Adipose tissue (tissue), 3 donors: ENCODE measurements at regions not wholly inside any gene's neighbourhood (a gene's known extent, or its start where the extent isn't known, plus 50 kb on each side); places are given as distances from the start of the nearest gene placed in this dataset.
"Not testable (repeated sequence)": the region's sequence is repeated elsewhere in the genome, so short reads cannot be mapped to it uniquely, and the experiment has no call there.

ENCODE experiments used
- H3K27ac ChIP-seq: one replicate; pipeline ENCODE4 v1.5.1; 2013; ENCODE audit warnings: low read depth, low read length
- WGBS, 3 donors: extraction: QIAGEN DNeasy Blood & Tissue Kit; methylation state at CpG; one replicate each; pipeline ENCODE4 v1.1.7; 2013; 5-methylcytosine and 5-hydroxymethylcytosine counted together
- donor health status: healthy with polysubstance abuse.
- donor health status: Bipolar disorder and iron deficiency.
- donor health status: healthy.

DNA sequence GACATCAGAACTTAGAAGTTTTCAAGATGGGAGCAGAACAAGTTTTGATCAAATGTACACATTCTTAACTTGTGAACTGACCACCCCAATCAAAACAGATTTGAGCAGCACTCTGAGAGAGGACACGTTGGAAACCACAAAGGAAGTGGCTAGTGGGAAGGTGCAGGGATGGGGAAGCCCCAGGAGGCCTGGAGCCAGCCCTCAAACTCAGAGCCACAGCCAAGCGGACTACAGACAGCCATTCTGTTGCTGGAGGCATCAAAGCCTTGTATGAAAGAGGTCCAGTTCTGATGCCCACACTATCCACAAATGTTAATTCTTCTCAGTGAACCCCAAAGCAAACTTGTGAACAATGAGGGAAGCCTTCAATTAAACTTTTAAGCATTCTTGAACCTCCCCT lies 143.6 kb upstream of the RAB4A start:
- H3K27ac ChIP-seq: no peak overlapping the region
- WGBS, 3 donors: 37 to 70% (median 40%) methylated on average over 2 of the region's 2 CpGs

DNA sequence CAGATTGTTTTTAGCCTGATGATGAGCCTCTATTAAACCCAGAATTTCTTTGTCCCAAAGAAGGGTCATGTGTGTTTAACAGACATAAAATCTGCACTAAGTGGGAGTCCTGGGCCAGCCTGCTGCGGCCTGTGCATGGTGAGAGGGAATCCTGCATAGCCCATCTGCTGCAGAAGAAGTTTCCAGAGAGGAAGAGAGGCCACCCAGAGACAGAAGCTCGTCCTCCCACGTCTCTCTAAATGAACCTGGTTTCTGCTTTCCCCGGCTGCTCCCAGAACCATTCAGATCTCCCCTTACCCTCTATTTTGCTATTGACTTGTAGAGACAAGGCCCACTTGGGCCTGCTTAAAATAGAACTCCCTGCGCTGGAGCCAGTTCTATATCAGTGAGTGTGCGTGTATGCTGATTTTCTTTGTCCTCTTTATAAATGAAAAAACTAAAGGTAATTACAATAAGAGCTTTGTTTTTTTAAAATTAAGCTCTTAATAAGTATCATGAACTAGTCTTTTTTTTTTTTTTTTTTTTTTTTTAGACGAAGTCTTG lies 142.8 kb upstream of the RAB4A start:
- no peak overlapping the region for H3K27ac ChIP-seq
- 78 to 87% (median 79%) methylated on average over 7 of the region's 7 CpGs for WGBS, 3 donors

DNA sequence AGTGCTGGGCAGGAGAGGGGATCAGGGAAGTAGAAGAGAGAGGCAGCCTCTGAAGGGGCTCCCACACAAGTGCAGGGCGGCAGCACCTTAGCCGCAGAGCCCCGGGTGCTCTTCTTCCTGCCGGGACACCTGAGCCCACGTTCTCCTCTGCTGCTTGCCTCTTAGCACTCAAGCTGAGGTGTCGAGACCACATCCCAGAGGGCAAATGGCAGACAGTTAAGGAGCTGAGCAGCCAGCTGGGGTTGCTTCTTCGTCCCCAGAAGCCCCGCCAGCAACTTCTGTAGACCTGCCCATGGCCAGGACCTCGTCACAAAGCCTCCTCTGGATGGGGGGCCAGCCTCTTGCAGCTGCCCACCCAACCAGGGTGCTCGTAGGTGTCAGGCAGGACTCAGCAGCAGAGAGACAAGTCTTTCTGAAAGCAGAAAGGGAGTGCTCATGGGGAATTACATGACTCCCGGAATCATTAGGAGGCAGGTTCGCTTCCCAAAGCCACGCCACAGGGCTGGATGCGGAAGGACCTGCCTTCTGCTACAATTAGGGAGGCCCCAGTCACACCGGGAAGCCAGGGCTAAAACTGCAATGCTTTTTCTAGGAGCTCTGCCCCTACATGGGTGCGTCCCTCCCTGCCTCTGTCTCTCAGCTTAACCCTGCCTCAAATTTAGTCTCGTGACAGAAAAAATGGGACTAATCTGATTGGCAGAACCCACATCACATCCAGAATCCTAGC lies 141.4 kb upstream of the RAB4A start:
- 80 to 86% (median 82%) methylated on average over 17 of the region's 17 CpGs for WGBS, 3 donors
- H3K27ac ChIP-seq: no peak overlapping the region

DNA sequence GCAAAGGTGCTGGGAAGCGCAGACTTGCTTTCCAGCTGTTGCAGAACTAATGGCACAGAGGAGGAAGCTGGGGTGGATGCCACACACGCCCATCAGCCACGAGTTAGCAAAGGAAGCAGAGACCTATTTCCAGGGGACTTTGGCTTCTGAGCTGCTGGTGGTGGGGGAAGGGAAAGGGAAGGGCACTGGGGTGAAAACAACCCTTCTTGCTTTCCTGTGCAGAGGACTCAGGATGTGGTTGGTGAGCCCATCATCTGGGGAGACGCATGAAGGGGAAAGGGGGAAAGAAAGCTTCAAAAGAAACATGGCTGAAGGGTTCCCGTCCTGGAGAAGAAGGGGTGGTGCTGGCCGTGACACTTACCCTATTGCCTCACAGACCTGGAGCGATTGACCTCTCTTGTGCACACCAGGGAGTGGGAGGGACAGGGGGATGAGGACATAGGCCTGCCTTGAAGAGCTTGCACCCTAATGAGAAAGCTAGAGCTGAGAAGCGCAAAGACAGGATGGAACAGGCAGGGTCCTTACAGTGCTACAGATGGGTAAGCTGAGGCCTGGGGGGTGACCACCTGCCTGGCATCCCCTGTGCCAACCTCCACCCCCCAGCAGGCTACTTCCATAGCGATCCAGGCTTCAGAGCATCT lies 140.8 kb upstream of the RAB4A start:
- WGBS, 3 donors: 54 to 62% (median 55%) methylated on average over 9 of the region's 9 CpGs
- H3K27ac ChIP-seq: no peak overlapping the region

DNA sequence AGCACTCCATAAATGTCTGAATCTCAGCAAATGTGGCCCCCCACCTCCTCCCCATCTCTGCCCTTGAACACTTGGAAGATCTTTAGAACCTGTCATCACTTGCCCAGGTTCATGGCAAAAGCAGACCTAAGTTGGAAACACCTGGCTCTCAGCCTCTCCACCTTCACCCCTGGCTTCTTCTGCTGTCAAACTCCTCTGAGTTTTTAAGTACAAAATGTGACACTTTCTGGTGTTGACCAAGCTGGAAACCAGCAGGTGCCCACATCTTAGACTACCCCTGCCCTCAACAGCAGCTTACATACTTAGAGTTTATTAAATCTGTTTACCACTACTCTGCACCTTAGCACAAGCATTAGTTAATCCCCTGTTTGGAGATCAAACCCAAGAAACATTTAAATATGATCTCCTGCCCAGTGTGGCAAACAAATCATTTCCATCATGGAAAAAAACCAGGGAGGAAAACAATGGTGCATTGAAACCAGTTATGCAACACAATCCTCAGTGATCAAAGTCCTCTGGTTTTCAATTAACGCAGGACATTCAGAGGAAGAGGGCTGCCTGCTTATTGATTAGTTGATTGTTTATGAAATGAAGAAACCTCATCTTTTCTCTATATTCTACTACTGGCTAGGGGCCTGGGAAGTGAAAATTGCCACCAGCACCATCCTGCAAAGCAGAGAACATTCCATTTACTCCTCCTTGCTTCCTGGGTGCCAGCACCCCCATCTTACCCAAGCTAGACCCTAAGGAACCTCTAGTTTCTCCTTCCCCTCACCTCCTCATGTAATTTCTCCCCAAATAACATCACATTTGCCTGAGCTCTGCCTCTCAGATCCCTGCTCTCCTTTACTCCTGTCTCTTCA lies 139.4 kb upstream of the RAB4A start:
- H3K27ac ChIP-seq: no peak overlapping the region
- WGBS, 3 donors: 32 to 84% (median 75%) methylated on average over 1 of the region's 1 CpG

DNA sequence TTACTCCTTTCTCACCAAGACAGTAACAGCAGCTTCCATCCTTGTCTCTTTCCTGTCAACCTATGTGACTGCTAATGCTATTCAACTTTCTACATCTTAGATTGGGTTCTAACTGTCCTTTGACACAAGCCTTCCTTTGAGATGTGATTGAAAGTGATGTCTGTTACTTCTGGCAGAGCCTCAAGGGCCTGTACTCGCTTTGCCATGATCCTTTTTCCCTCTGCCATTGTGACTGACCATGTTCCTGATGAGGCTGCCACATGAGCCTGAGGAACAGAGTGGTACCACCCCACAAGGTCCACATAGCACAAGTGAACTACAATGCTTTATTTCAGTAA lies 138.8 kb upstream of the RAB4A start:
- WGBS, 3 donors: 92 to 100% (median 96%) methylated on average over 1 of the region's 1 CpG

DNA sequence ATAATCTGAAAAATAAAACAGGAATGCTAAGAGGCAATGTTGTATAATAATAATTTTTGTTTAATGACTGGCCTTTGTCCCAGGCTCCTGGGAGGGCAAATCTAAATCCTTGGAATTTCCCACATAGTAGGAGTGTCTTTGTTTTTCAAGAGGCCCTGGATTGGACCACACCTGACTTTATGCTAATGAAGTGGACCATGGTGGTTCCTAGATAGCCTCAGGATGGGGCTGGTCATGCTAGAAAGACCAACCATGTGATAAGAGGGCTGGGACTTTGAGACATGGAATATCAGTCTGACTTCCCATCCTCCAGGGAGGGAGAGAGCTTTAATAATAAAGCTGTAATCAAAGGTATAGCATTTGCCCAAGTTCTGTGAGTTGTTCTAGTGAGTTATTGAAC lies 138.2 kb upstream of the RAB4A start:
- H3K27ac ChIP-seq: no peak overlapping the region

More for the DNA sequence above, 138.8 kb upstream of the RAB4A start:
- no peak overlapping the region for H3K27ac ChIP-seq

DNA sequence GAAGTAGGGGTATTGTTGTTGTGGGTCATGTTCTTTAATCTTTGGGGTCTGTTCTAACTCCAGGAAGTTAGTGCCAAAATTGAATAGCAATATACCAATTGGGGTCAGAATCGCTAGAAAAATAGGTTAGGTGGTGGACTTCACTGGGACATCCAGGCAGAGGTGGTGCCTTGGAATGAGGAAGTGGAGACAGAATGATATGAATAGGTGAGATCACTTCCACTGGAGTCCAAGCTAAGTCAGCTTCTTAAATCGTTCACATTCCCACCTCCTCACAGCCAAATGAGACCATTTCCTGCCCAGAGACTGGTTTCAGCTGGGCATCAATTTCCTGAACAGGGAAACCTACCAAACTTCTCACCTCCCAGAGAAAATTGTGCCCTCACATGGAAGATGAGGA lies 137.8 kb upstream of the RAB4A start:
- no peak overlapping the region for H3K27ac ChIP-seq
- 49 to 63% (median 63%) methylated on average over 2 of the region's 2 CpGs for WGBS, 3 donors

DNA sequence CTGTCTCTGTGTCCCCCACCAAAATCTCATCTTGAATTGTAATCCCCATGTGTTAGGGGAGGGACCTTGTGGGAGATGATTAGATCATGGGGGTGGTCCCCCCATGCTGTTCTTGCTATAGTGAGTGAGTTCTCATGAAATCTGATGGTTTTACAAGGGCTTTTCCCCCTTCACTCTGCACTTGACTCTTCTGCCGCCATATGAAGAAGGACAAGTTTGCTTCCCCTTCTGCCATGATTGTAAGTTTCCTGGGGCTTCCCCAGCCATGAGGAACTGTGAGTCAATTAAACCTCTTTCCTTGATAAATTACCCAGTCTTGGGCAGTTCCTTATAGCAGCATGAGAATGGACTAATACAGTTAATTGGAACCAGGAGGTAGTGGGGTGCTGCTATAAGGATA lies 137.1 kb upstream of the RAB4A start:
- WGBS, 3 donors: 54 to 100% (median 90%) methylated on average over 1 of the region's 1 CpG
- H3K27ac ChIP-seq: no peak overlapping the region

DNA sequence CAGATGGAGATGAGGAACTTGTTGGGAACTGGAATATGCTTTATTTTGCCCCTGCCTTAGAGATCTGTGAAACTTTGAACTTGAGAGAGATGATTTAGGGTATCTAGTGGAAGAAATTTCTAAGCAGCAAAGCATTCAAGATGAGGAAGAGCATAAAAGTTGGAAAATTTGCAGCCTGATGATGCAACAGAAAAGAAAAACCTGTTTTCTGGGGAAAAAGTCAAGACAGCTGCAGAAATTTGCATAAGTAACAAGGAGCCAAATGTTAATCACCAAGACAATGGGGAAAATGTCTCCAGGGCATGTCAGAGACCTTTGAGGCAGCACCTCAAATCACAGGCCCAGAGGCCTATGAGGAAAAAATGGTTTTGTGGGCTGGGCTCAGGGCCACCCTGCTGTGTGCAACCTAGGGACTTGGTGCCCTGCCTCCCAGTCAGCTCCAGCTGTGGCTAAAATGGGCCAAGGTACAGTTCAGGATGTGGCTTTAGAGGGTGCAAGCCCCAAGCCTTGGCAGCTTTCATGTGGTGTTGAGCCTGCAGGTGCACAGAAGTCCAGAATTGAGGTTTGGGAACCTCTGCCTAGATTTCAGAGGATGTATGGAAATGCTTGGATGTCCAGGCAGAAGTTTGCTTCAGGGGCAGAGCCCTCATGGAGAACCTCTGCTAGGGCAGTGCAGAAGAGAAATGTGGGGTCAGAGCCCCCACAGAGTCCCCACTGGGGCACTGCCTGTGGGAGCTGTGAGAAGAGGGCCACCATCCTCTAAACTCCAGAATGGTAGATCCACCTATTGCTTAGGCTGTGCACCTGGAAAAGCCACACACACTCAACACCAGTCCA lies 136.3 kb upstream of the RAB4A start:
- H3K27ac ChIP-seq: not testable (repeated sequence)

DNA sequence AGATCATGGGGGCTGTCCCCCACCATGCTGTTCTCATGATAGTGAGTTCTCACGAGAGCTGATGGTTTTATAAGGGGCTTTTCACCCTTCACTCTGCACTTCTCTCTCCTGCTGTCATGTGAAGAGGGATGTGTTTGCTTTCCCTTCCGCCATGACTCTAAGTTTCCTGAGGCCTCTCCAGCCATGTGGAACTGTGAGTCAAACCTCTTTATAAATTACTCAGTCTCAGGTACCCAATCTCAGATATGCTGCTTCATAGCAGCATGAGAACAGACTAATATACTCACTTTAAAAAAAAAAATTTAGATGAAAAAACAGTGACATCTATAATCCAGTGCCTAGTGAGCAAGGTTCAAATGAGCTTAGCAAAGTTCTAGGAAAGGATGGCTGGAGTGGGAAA lies 135.1 kb upstream of the RAB4A start:
- H3K27ac ChIP-seq: no peak overlapping the region
- WGBS, 3 donors: 63 to 98% (median 95%) methylated on average over 2 of the region's 2 CpGs

DNA sequence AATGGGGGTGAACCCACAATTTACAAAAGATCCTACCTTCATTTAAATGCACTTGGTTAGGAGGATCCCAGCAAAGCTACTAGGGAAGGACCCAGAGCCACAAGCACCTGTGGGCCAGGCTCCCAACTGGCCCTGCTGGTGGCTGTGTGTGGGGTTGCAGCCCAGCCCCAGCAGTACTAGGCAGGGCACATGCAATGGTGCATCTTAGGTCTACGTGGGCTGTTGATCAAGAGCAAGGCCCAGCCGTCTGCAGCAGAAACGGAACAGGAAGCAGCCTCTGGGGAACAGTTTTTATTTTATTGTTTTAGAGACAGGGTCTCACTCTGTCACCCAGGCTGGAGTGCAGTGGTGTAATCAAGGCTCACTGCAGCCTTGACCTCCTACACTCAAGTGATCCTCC lies 134.1 kb upstream of the RAB4A start:
- H3K27ac ChIP-seq: no peak overlapping the region
- 35 to 67% (median 42%) methylated on average over 3 of the region's 3 CpGs for WGBS, 3 donors

DNA sequence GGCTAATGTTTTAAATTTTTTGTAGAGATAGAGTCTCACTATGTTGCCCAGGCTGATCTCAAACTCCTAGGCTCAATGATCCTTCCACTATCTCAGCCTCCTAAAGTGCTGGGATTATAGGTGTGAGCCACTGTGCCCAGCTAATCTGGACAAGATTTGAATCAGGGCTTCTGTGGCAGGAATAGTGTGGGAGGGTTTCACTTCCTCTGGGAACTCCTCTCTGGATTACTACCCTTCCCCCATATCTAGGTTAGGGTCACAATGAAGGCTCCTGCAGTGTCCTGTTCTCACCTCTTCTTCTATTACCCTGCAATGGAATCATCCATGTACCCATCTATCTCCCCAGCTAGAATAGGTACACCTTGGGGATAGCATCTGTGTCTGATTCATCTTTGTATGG lies 133.6 kb upstream of the RAB4A start:
- no peak overlapping the region for H3K27ac ChIP-seq

DNA sequence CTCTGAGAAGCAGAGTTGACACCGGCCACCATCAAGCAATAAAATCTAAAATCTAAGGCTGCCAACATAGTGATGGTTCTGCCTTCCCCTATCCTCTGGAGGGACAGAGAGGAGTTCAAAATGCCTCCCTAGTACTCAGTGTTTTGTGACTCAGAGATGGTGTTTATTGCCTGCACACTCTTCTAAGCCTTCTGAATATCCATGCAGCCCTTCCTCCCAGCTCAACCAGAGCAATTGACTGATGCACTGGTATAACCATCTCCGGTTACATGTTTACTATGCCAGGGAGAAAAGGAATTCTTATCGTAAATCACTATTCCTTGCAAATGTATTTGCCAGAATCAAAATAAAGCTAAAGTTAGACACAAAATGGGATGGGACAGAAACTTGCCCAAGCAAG lies 132.9 kb upstream of the RAB4A start:
- 88 to 94% (median 91%) methylated on average over 3 of the region's 3 CpGs for WGBS, 3 donors

DNA sequence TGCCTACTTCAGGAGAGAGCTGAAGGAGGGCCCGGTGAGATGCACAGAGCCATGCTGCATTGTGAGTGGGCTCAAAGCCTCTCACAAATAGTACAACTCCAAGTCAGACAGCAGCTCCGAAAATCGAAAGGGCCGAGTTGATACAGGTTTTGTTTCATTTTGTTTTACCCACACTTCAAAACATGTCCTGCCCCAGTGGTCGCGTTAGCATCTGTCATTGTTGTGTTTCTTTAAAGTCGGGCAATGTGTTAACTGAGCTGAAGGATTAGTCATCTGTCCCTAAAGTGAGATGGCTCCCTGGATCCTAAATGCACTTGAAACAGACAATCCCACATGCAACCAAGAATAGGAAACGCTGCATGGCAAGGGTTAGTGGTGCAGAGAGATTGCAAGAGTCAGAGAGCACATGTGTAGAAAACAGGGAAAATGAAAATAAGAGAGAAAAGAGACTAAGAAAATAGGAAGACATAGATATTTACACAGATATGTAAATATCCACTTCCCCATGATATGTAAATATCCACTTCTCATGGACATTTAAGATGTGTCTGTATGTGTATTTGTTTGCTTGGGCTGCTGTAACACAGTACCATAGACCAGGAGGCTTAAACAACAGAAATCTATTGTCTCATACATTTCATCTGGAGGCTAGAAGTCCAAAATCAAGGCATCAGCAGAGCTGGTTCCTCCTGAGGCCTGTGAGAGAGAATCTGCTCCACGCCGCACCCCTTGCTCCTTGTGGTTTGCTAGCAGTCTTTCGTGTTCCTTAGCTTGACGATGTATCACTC lies 131.4 kb upstream of the RAB4A start:
- WGBS, 3 donors: 81 to 89% (median 86%) methylated on average over 12 of the region's 12 CpGs
- H3K27ac ChIP-seq: no peak overlapping the region

More for the DNA sequence above, 132.9 kb upstream of the RAB4A start:
- H3K27ac ChIP-seq: no peak overlapping the region

DNA sequence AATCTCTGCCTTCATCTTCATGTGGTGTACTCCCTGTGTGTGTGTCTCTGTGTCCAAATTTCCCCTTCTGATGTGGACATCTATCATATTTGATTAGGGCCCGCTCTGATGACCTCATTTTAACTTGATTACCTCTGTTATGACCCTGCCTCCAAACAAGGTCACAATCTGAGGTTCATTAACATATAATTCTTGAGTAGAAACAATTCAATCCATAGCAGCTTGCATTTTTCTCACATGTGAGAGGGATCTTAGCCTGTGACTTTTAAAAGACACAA lies 130.9 kb upstream of the RAB4A start:
- 58 to 90% (median 90%) methylated on average over 1 of the region's 1 CpG for WGBS, 3 donors
- no peak overlapping the region for H3K27ac ChIP-seq

DNA sequence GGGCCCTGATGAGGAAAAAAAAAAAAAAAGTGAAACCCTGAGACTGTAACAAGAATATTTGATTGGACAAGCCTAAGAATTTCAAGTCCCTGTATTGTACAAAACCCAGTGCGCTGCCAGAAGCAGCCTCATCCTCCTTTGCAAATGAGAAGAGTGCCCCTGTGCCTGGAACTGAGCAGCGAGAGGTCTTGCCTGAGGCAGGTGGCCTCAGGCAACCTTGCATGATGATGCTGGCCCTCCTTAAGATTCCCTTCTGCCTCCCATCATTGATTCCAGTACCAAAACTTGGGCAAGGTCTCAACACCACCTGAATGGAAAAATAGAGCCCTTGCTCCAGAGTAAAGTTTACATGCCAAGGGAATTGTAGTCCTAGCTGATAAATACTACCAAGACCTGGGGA lies 129.6 kb upstream of the RAB4A start:
- 95 to 98% (median 98%) methylated on average over 2 of the region's 2 CpGs for WGBS, 3 donors
- H3K27ac ChIP-seq: no peak overlapping the region

DNA sequence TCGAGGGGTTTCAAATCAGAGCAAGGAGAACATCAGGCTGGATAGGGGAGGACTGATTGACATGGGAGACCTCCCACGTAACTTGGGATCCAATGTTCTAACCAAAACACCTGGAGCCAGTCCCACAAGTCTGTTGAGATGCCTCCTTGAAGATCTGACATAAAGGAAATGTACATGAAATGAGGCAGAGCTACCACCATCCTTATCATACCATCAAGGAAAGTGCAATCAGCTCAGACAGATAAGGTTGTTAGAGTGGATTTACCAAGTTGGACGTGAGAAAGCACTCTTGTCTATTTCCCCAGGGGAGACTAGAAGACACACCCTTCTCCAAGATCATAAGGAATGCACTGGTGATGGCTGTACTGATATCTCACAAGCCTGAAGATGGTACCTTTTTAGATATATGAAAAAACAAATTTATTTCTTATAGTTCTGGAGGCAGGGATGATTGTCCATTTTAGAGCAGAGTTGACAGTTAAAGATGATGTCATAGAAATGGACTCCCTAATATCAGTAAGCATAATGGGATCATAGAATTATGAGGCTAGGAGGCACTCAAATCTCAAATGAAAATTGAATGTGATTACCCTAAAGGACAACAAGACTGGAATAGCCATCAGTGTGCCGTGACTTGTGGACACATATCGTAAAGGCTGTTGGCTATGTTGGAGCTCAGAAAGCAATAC lies 129.1 kb upstream of the RAB4A start:
- WGBS, 3 donors: 89 to 94% (median 89%) methylated on average over 5 of the region's 5 CpGs
- H3K27ac ChIP-seq: no peak overlapping the region
